ENCODE measurements at regions not wholly inside any gene's neighbourhood (a gene's known extent, or its start where the extent isn't known, plus 50 kb on each side); places are given as distances from the start of the nearest gene placed in this dataset.
"Not testable (repeated sequence)": the region's sequence is repeated elsewhere in the genome, so short reads cannot be mapped to it uniquely, and the experiment has no call there.

DNA sequence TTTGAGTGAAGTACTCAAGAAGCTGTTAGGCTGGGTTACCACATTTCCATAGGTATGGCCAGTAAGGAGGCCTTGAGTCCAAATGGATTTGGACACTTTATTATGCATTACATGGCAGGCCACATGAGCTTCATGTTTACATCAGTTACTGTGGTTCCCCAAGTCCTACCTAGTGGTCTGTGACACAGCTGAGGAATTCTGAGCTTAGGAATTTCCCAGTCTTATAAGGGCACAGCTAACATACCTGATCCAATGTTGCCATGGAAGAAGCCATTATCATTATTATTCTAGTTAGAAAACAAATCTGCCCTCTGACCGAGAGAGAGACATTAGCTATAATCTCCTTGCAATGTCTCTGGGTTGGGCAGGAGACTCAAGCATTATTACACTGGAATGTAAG, 174.4 kb upstream of the NUDT10 start:
- no peak overlapping the region for H3K4me3 ChIP-seq
- H3K9me3 ChIP-seq = no peaks in the 10 kb centered on the region
- H3K36me3 ChIP-seq = no peaks in the 10 kb centered on the region
- WGBS, 2 donors (ENCODE audit: low coverage in 1 of 2) = 80% methylated on average over 1 of the region's 1 CpG; no CpG with 5 or more reads in 1 of the 2 donors
- no peak for ATAC-seq
- no peaks in the 10 kb centered on the region for H3K27me3 ChIP-seq
- TF ChIP-seq EP300 (IDR thresholded peaks at IDR 0.05) = no peak
- TF ChIP-seq, protein P1, sequence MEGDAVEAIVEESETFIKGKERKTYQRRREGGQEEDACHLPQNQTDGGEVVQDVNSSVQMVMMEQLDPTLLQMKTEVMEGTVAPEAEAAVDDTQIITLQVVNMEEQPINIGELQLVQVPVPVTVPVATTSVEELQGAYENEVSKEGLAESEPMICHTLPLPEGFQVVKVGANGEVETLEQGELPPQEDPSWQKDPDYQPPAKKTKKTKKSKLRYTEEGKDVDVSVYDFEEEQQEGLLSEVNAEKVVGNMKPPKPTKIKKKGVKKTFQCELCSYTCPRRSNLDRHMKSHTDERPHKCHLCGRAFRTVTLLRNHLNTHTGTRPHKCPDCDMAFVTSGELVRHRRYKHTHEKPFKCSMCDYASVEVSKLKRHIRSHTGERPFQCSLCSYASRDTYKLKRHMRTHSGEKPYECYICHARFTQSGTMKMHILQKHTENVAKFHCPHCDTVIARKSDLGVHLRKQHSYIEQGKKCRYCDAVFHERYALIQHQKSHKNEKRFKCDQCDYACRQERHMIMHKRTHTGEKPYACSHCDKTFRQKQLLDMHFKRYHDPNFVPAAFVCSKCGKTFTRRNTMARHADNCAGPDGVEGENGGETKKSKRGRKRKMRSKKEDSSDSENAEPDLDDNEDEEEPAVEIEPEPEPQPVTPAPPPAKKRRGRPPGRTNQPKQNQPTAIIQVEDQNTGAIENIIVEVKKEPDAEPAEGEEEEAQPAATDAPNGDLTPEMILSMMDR (IDR thresholded peaks at IDR 0.05) = no peak
- H3K27ac ChIP-seq = no peak overlapping the region
- no peaks in the 10 kb centered on the region for H3K4me1 ChIP-seq

DNA sequence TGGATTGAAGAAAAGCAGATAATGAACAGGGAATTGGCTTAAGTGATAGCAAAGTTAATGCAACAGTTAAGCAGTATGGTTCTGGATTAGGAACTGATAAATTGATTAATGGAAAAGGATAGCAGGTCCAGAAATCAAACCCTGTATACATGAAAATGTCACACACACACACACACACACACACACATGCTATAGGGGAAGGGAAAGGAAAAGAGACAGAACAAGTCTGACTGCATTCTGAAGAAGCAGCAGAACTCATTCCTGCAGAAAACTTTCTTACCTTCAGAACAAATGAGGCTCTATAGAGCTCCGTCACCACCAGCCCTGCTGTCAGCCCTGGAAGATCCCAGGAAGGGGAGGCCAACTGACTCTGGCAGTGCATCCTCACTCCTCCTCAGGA, 173.2 kb upstream of the NUDT10 start:
- H3K27me3 ChIP-seq, H3K9me3 ChIP-seq, H3K4me3 ChIP-seq, H3K27ac ChIP-seq, H3K36me3 ChIP-seq, H3K4me1 ChIP-seq, ATAC-seq: not testable (repeated sequence)
- WGBS, 2 donors (ENCODE audit: low coverage in 1 of 2) = no CpG with 5 or more reads among the region's 1 CpG

DNA sequence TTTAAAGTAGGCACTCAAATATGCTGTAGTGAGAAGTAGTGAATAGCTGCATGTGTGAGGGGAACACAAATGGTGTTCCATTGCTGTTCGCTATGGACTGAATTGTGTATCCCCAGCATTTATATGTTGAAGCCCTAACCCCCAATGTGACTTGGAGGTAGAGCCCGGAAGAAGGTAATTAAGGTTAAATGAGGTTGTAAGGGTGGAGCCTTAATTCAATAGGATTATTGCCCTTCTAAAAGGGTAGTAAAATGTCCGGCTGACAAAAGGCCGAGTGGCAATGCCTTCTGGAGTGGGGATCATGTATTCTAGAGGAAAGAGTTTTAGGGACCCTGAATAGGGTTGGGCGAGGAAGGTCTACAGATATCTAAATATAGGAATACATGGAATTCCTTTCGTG, 168.9 kb upstream of the NUDT10 start:
- WGBS, 2 donors (ENCODE audit: low coverage in 1 of 2) = 78 to 81% methylated on average over 5 to 6 of the region's 6 CpGs
- Histone ChIP-seq H3K4me1 (no peaks in the 10 kb centered on the region), H3K27ac (no peak overlapping the region), H3K4me3 (no peak overlapping the region), H3K27me3 (no peaks in the 10 kb centered on the region), H3K9me3 (no peaks in the 10 kb centered on the region), H3K36me3 (no peaks in the 10 kb centered on the region)
- no peak for ATAC-seq
- no peak for TF ChIP-seq POLR2A (IDR thresholded peaks at IDR 0.05)
- no peak for TF ChIP-seq POLR2AphosphoS5 (IDR thresholded peaks at IDR 0.05)
- TF ChIP-seq EP300 (IDR thresholded peaks at IDR 0.05) = no peak
- TF ChIP-seq, protein P1 (IDR thresholded peaks at IDR 0.05) = no peak

DNA sequence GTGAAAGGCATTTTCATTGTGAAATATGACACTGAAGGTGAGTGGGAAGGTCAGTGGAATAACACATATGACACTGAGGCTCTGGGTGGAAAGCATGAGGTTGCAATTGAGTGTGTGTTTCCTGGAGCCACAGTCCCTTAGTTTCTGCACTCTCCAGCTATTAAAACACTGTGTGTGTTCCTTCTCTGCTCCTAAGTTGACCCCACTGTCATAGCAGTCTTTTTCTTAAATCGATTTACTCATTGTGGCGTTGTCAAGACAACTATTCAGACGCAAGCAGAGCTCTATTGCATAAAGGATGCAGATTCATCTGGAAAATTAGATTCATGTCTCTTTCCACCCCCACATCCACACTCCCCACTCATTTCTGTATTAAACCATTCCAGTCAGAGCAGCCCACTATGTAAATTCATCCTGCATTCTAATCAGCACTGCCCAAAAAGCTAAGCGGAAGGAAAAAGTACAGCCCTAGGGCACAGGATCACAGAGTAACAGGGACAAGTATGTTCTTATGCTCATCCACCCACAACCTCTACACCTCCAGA, 154.2 kb upstream of the NUDT10 start:
- H3K4me3 ChIP-seq, H3K9me3 ChIP-seq, H3K36me3 ChIP-seq, H3K27ac ChIP-seq, H3K4me1 ChIP-seq, H3K27me3 ChIP-seq, ATAC-seq: not testable (repeated sequence)
- 69% methylated on average over 3 of the region's 4 CpGs; no CpG with 5 or more reads in 1 of the 2 donors for WGBS, 2 donors (ENCODE audit: low coverage in 1 of 2)

DNA sequence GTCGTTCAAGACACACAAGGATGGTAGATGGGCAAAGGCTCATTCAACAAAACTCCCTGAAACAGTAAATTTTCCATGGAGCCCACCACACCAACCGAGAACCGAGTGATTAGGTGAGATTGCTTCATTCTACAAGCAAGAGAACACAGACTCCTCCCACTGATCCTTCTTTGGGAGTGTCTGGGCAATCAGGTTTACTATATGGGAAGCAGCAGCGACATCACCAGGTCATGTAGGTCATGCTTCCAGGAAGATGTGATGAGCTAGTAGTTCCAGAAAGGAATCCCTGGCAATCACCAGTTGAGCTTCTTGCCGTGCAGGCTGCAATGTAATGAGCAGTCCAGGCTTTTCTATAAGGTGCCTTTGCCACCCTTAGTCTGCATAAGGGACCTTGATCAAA, 152.8 kb upstream of the NUDT10 start:
- H3K4me3 ChIP-seq, H3K27me3 ChIP-seq, ATAC-seq, H3K9me3 ChIP-seq, H3K27ac ChIP-seq, H3K36me3 ChIP-seq, H3K4me1 ChIP-seq: not testable (repeated sequence)
- WGBS, 2 donors (ENCODE audit: low coverage in 1 of 2) = 68% methylated on average over 3 of the region's 5 CpGs; no CpG with 5 or more reads in 1 of the 2 donors

DNA sequence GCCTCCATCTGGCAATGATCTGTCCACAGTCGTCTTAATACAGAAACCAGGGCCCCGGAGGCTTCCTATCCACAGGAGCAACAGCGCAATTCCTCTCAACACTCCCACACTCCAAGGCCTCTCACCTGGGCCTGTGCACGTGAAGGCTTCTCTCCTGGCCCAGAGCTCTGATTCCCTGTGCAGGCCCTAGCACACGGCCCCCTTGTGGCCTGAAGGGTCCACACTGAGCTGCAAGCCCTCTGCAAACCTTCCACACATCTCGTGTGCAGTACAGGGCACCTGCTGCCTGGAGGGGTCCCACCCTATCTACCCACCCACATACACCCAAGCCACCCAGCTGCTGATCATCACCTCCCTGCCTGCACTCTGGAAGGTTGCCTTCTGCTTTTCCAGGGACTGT, 150.1 kb upstream of the NUDT10 start:
- TF ChIP-seq, protein P1 (IDR thresholded peaks at IDR 0.05) = no peak
- TF ChIP-seq EP300 (IDR thresholded peaks at IDR 0.05) (no peak), POLR2A (IDR thresholded peaks at IDR 0.05) (no peak), POLR2AphosphoS5 (IDR thresholded peaks at IDR 0.05) (no peak)
- H3K9me3 ChIP-seq = no peaks in the 10 kb centered on the region
- no peak for ATAC-seq
- no peak overlapping the region for H3K4me3 ChIP-seq
- H3K27me3 ChIP-seq = no peaks in the 10 kb centered on the region
- no peaks in the 10 kb centered on the region for H3K36me3 ChIP-seq
- H3K4me1 ChIP-seq = no peaks in the 10 kb centered on the region
- H3K27ac ChIP-seq = no peak overlapping the region
- WGBS, 2 donors (ENCODE audit: low coverage in 1 of 2) = no CpG with 5 or more reads among the region's 6 CpGs

DNA sequence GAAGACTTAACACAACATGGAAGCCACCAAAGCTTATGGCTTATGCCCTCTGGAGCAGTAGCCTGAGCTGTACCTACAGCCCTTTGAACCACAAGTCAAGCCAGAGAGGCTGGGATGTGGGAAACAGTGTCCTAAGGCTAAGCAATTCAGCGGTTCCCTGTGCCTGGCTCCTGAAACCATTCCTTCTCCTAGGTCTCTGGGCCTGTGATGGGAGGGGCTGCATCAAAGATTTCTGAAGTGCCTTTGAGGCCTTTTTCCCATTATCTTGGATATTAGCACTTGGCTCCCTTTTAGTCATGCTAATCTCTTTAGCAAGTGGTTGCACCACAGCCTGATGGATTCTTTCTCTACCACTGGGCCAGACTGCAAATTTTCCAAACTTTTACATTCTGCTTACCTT, 140.5 kb upstream of the NUDT10 start:
- Histone ChIP-seq H3K27me3 (no peaks in the 10 kb centered on the region), H3K27ac (no peak overlapping the region), H3K36me3 (no peaks in the 10 kb centered on the region), H3K9me3 (no peaks in the 10 kb centered on the region), H3K4me1 (no peaks in the 10 kb centered on the region), H3K4me3 (no peak overlapping the region)
- 60 to 100% methylated on average over 1 of the region's 1 CpG for WGBS, 2 donors (ENCODE audit: low coverage in 1 of 2)
- no peak for ATAC-seq
- no peak for TF ChIP-seq POLR2AphosphoS5 (IDR thresholded peaks at IDR 0.05)
- TF ChIP-seq EP300 (IDR thresholded peaks at IDR 0.05) = no peak
- TF ChIP-seq POLR2A (IDR thresholded peaks at IDR 0.05) = no peak
- TF ChIP-seq, protein P1 (IDR thresholded peaks at IDR 0.05) = no peak

All from gastroesophageal sphincter (tissue), 4 donors.